Neuronal stem cell (in vitro differentiated cells): ENCODE measurements at regions not wholly inside any gene's neighbourhood (a gene's known extent, or its start where the extent isn't known, plus 50 kb on each side); places are given as distances from the start of the nearest gene placed in this dataset.
"Not testable (repeated sequence)": the region's sequence is repeated elsewhere in the genome, so short reads cannot be mapped to it uniquely, and the experiment has no call there.

ENCODE experiments used
- DNase-seq: peaks from one replicate; pipeline ENCODE4 v3.0.0-alpha.2; 2013; ENCODE audit warnings: low spot score
- H2AFZ ChIP-seq: one replicate; pipeline ENCODE4 v1.6.1; 2013; ENCODE audit warnings: mild to moderate bottlenecking, low read length, inconsistent platforms
- H2AK5ac ChIP-seq: 2 replicates; pipeline ENCODE4 v1.6.1; 2013; ENCODE audit warnings: low read depth, mild to moderate bottlenecking, inconsistent platforms, low read length, moderate library complexity, mixed read lengths
- H2BK120ac ChIP-seq: 2 replicates; pipeline ENCODE4 v1.6.1; 2013; ENCODE audit warnings: low read depth, mild to moderate bottlenecking, inconsistent platforms, low read length, moderate library complexity, mixed read lengths
- H2BK12ac ChIP-seq: one replicate; pipeline ENCODE4 v1.6.1; 2013; ENCODE audit warnings: low read length, inconsistent platforms
- H2BK15ac ChIP-seq: 2 replicates; pipeline ENCODE4 v1.6.1; 2013; ENCODE audit warnings: mild to moderate bottlenecking, low read length, inconsistent platforms, mixed read lengths
- H2BK5ac ChIP-seq: one replicate; pipeline ENCODE4 v1.6.1; 2013; ENCODE audit warnings: inconsistent platforms, mild to moderate bottlenecking, low read length, moderate library complexity
- H3K14ac ChIP-seq: one replicate; pipeline ENCODE4 v1.6.1; 2013; ENCODE audit warnings: low read length, inconsistent platforms
- H3K18ac ChIP-seq: 2 replicates; pipeline ENCODE4 v1.6.1; 2013; ENCODE audit warnings: low read length, inconsistent platforms
- H3K23ac ChIP-seq: 2 replicates; pipeline ENCODE4 v1.6.1; 2013; ENCODE audit warnings: low read depth, mild to moderate bottlenecking, mixed read lengths, low read length, inconsistent platforms; ENCODE audit not compliant: poor library complexity
- H3K27ac ChIP-seq: replicated peaks from 3 replicates; pipeline ENCODE4 v1.5.1; 2013; ENCODE audit warnings: low read length, inconsistent platforms
- H3K27me3 ChIP-seq, 3 experiments: 2 replicates each; pipeline ENCODE4 v1.6.1; 2013; ENCODE audit warnings: low read length in 3 of 3, mild to moderate bottlenecking in 2 of 3, inconsistent platforms in 1 of 3, low read depth in 1 of 3, mixed read lengths in 1 of 3, moderate library complexity in 1 of 3; ENCODE audit not compliant: control insufficient read depth in 3 of 3, insufficient read depth in 3 of 3
- H3K36me3 ChIP-seq, 2 donors: replicated peaks in 1 of 2; 2 replicates each; pipeline ENCODE4 v1.6.1; 2013; ENCODE audit warnings: low read length in 2 of 2; ENCODE audit not compliant: control insufficient read depth in 2 of 2, insufficient read depth in 2 of 2
- H3K4ac ChIP-seq: 2 replicates; pipeline ENCODE4 v1.6.1; 2013; ENCODE audit warnings: inconsistent platforms, mild to moderate bottlenecking, low read length, moderate library complexity
- H3K4me1 ChIP-seq, 2 donors: 1 replicate in 1 of 2; 2 replicates in 1 of 2; pipeline ENCODE4 v1.6.1; 2013; ENCODE audit warnings: low read length in 2 of 2, low read depth in 1 of 2; ENCODE audit not compliant: control insufficient read depth in 2 of 2, insufficient read depth in 1 of 2
- H3K4me2 ChIP-seq: one replicate; pipeline ENCODE4 v1.6.1; 2013; ENCODE audit warnings: mild to moderate bottlenecking, low read length, inconsistent platforms; ENCODE audit not compliant: insufficient read depth, poor library complexity, severe bottlenecking
- H3K4me3 ChIP-seq, 2 donors: 2 replicates each; pipeline ENCODE4 v1.5.1; 2013; ENCODE audit warnings: low read length in 2 of 2, mild to moderate bottlenecking in 2 of 2, inconsistent platforms in 1 of 2, moderate library complexity in 1 of 2
- H3K79me1 ChIP-seq: one replicate; pipeline ENCODE4 v1.6.1; 2013; ENCODE audit warnings: low read depth, mild to moderate bottlenecking, inconsistent platforms, low read length, moderate library complexity
- H3K9ac ChIP-seq: one replicate; pipeline ENCODE4 v1.6.1; 2013; ENCODE audit warnings: mild to moderate bottlenecking, low read depth, low read length, inconsistent platforms; ENCODE audit not compliant: poor library complexity
- H3K9me3 ChIP-seq, 2 donors: replicated peaks in 1 of 2; 2 replicates each; pipeline versions ENCODE3 to v1.6.1; 2013; ENCODE audit warnings: low read length in 2 of 2, mild to moderate bottlenecking in 2 of 2, inconsistent platforms in 1 of 2, low read depth in 1 of 2, mixed read lengths in 1 of 2, moderate library complexity in 1 of 2; ENCODE audit not compliant: control insufficient read depth in 2 of 2, insufficient read depth in 1 of 2
- H4K8ac ChIP-seq: one replicate; pipeline ENCODE4 v1.6.1; 2013; ENCODE audit warnings: low read depth, mild to moderate bottlenecking, inconsistent platforms, low read length, moderate library complexity
- H4K91ac ChIP-seq: one replicate; pipeline ENCODE4 v1.6.1; 2013; ENCODE audit warnings: low read length, low read depth, mild to moderate bottlenecking, inconsistent platforms; ENCODE audit not compliant: poor library complexity
- WGBS, 2 donors: extraction: QIAGEN DNeasy Blood & Tissue Kit; methylation state at CpG; one replicate each; pipeline ENCODE4 v1.1.7; 2013; ENCODE audit warnings: missing lambda C conversion rate in 2 of 2, mixed read lengths in 1 of 2; ENCODE audit not compliant: insufficient read length in 2 of 2, insufficient replicate concordance in 1 of 2; ENCODE audit errors: extremely low coverage in 2 of 2; 5-methylcytosine and 5-hydroxymethylcytosine counted together

DNA sequence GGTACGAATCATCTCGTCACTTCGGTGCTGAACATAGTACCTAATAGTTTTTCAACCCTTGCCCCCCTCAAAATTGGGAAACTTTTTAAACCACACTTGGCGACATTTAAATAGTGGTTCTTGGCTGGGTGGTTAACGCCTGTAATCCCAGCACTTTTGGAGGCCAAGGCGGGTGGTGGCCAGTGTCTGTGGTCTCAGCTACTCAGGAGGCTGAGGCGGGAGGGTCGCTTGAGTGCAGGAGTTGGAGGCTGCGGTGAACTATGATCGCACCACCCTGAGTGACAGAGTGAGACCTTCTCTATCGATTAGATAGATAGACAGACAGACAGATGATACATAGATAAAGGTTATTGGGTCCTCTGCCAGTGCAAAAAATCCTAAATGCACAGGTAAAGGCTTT is 55.5 kb upstream of the RASAL2 start:
- Histone ChIP-seq H3K14ac (no peak overlapping the region), H3K18ac (peak overlapping the region; percentile 48), H3K4me3 (no peak overlapping the region), H3K4me2 (peak overlapping the region; percentile 23), H3K27ac (no peak overlapping the region), H2AFZ (no peak overlapping the region), H3K4me1 (peaks cover 0 to 2% of the 10 kb centered on the region in 2 donors), H3K9ac (no peak overlapping the region), H2BK12ac (no peak overlapping the region), H3K23ac (no peak overlapping the region), H4K91ac (no peak overlapping the region), H3K9me3 (peaks cover 0 to 3% of the 10 kb centered on the region in 2 donors), H3K79me1 (no peaks in the 10 kb centered on the region), H3K4ac (no peak overlapping the region), H4K8ac (no peak overlapping the region), H2BK5ac (peak overlapping the region; percentile 66), H3K27me3 (no peaks in the 10 kb centered on the region), H2BK15ac (no peak overlapping the region), H3K36me3 (no peaks in the 10 kb centered on the region), H2AK5ac (peak overlapping the region; percentile 28), H2BK120ac (no peak overlapping the region)
- DNase-seq, result no peak
- no CpG with 5 or more reads among the region's 11 CpGs for WGBS, 2 donors

DNA sequence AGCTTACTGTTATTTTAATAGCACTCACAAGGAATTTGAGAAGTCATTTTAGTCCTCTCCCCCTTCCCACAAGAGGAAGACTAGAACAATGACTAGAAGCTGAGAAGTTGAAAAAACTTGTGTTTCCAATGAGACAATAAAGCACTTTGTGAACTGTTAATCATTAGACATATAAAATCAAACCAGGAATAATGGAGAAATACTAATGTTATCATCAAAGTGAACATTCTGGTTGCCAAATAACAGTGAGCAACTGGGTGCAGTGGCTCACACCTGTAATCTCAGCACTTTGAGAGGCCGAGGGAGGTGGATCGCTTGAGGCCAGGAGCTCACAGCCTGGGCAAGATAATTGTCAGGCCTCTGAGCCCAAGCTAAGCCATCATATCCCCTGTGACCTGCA is 54.0 kb upstream of the RASAL2 start:
- Histone ChIP-seq H2AFZ (no peak overlapping the region), H3K27ac (no peak overlapping the region), H3K14ac (no peak overlapping the region), H3K9me3 (peaks cover 0 to 3% of the 10 kb centered on the region in 2 donors), H4K91ac (no peak overlapping the region), H3K9ac (no peak overlapping the region), H2BK15ac (no peak overlapping the region), H3K4me2 (no peak overlapping the region), H3K4me1 (peaks cover 0 to 2% of the 10 kb centered on the region in 2 donors), H2AK5ac (no peak overlapping the region), H2BK5ac (no peak overlapping the region), H3K79me1 (no peaks in the 10 kb centered on the region), H3K23ac (no peak overlapping the region), H4K8ac (no peak overlapping the region), H3K27me3 (no peaks in the 10 kb centered on the region), H3K18ac (no peak overlapping the region), H2BK12ac (no peak overlapping the region), H3K36me3 (no peaks in the 10 kb centered on the region), H2BK120ac (no peak overlapping the region), H3K4me3 (no peak overlapping the region), H3K4ac (no peak overlapping the region)
- no CpG with 5 or more reads among the region's 2 CpGs for WGBS, 2 donors
- DNase-seq, result no peak

DNA sequence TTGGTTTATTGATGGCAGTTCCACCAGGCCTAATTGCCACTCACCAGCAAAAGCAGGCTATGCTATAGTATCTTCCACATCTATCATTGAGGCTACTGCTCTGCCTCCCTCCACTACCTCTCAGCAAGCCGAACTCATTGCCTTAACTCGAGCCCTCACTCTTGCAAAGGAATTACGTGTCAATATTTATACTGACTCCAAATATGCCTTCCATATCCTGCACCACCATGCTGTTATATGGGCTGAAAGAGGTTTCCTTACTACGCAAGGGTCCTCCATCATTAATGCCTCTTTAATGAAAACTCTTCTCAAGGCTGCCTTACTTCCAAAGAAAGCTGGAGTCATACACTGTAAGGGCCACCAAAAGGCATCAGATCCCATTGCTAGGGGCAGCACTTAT is 50.0 kb upstream of the RASAL2 start:
- not testable (repeated sequence) for DNase-seq, H3K27ac ChIP-seq, H3K27me3 ChIP-seq, H2BK15ac ChIP-seq, H3K18ac ChIP-seq, H3K4me3 ChIP-seq, H4K91ac ChIP-seq, H2BK12ac ChIP-seq, H3K36me3 ChIP-seq, H4K8ac ChIP-seq, H2AK5ac ChIP-seq, H3K4ac ChIP-seq, H3K4me2 ChIP-seq, H3K14ac ChIP-seq, H2AFZ ChIP-seq, H3K23ac ChIP-seq, H2BK120ac ChIP-seq, H2BK5ac ChIP-seq, H3K4me1 ChIP-seq, H3K9me3 ChIP-seq, H3K79me1 ChIP-seq, H3K9ac ChIP-seq
- no CpG with 5 or more reads among the region's 4 CpGs for WGBS, 2 donors
